GM18519 (cell line): ENCODE measurements at regions not wholly inside any gene's neighbourhood (a gene's known extent, or its start where the extent isn't known, plus 50 kb on each side); places are given as distances from the start of the nearest gene placed in this dataset.

Experiments used
- ATAC-seq: cut with Tn5 transposase; IDR thresholded peaks from one replicate; pipeline ENCODE4 v1.9.1; 2021; ENCODE audit warnings: mild to moderate bottlenecking, moderate library complexity; ENCODE audit not compliant: unreplicated experiment, low FRiP score

DNA sequence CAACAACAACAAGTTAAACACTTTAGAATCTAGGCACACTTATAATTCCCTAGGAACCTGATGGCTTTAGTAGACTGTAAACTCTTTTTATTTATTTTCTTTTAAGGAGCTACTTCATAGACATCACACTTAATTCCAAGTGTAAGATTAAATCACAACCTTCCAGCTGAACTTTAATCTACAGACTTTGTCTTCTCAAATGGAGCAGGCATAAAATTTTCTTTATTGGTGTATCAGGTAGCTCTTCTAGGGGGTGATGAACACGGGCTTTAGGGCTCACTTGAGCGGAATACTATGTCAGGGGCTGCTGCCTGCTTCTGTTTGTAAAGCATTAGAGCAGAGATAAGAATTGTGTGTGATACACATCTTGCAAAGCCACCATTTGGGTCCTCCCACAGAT lies 525.8 kb upstream of the FAT3 start:
- no peak for ATAC-seq

DNA sequence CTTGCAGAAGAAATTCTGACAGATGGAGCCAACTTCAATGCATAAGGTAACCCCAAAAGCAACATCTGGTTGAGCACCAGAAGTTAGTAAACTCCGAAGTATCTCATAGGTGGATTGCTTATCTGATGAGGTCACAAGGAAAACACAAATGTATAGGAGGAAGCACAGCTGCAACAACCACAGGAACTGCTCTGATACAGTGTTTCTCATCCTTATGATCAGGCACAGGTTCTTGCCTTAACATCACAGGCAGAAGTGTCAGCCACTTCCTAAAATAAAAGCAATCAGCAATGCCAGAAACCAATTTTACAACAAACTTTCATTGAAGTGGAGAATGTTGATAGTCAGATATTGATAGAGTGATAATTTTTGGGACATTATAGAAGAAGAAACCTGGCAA lies 530.3 kb upstream of the FAT3 start:
- ATAC-seq = no peak

DNA sequence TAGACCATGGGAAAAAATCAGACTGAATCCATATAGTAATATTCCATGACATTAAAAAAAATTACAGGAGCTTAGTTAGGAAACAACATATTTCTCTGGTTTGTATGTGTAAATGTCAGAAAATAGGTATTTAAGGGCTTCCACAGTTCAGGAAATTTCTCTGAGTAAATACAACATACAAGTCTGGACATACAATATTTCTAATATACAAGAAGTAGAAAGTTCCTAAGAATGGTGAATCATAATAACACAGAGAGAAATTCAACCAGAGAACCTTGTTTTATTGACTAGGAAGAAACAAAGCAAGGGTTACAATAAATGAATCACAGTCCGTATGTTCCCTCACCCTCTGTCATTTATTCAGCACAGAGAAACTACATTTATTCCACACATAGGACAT lies 532.7 kb upstream of the FAT3 start:
- no peak for ATAC-seq

DNA sequence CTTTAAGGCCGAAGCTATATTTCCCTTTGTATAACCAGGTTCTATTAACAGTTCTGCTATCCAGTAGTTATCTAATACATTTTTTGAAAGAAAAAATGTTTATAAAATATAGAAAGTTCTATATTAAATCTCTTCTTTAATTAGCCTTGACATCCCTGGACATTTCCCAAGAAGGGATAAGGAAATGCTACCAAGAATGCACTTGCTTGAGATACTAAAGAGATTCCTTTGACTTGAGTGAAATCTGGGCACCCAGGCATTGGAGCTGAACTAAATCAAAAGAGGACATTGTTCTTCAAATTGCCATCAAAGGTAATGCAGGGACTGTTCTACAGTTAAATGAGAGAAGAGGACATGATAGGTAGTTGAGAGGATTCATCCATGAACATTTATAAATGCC lies 535.9 kb upstream of the FAT3 start:
- ATAC-seq = no peak

DNA sequence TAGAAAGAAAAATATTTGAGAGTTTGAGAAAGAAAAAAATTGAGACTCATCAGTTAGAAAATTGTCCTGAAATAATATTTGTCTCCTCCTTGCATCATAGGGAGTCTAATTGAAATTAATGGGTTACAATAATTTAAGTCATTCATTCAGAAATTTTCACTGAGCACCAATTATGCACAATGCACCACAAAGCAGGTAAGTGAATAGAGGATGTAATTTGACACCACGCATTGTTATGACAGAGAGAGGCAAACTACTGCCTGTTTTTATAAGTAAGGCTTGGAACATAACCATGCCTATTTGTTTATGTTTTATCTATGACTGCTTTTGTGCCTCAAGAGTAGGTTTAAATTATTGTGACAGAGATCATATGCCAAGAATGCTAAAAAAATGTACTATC lies 537.9 kb upstream of the FAT3 start:
- no peak for ATAC-seq

DNA sequence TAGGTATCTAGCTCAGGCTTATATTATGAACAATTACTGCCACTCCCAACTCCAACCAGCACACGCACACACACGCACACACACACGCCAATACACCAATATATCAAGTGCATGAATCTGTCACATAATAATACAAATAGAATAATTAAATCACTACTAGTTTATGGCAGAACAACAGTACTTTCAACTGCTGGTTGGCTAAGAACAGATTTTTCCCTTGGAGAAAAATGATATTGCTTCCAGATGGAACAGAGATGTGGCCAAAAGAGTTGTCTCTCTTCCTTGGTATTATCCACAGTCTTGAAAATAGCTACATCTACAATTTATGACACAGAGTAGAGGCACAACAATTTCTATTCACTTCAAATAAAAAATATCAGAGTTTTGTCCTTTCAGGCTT lies 538.3 kb upstream of the FAT3 start:
- no peak for ATAC-seq

DNA sequence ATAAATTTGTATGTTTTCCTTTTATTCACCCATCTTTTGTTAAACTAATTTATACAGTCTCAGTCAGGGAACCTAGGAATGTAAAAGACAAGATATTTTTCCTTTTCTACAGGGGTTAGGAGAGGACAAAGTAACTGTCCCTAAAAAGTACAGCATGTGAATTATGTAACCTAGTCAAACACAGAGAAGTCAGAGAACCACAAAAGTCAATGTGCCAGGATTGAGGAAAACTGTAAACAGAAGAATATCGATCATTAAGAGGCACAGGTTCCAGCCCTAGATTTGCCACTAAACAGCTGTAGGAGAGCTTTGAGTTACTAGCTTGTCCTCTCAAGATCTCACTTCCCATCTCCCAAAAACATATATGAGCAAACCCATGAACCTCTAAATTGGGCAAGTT lies 550.9 kb upstream of the FAT3 start:
- ATAC-seq = no peak

DNA sequence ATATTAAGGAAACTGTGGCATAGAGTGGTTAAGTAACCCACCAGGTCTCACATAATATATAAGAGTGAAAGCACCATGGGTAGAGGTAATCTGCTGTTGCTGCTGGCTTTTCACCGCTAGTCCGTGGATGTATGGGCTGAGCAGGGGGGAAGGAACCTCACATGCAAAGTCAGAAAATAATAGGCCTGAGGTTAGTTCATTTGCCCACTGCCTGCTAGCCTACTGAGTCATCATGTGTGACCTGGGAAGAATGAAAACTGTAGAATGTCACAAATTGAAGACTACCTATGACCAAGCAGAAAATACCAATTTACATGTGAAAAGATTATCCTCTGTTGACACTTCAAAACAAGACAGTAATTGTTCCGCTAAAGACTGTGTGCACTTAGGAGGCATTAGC lies 560.1 kb upstream of the FAT3 start:
- no peak for ATAC-seq

DNA sequence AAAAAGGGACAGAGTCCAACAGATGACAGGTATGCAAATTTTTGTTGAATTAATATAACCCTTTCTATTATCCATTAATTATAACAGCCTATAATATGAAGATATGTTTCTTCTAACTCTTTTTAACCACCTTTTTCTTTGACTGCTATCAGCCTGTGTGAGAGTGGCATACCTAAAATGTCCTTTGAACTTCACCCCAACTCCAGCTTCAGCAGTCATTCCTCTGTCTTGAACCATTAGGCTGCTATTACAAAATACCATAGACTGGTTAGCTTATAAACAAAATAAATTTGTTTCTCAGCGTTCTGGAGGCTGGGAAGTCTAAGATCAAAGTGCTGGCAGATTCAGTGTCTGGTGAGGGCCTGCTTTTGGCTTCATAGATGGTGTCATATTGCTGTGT lies 564.6 kb upstream of the FAT3 start:
- no peak for ATAC-seq

DNA sequence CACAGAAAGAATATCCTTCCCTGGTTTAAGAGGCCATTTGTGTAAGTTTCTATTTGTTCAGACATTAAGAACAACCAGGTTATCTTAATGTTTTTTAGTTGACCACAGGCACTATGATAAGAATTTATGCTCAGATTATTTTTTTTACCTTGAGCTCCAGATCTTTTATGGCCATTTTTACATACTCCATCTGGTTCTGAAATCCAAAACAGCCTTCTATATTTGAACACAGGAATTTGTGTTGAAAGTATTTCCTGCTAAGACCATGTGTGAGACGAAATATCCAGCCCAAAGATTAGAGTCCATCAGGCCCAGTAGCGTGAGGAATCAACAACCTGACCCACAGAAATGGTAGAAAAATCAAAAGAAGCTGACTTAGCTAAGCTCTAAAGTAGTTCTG lies 569.9 kb upstream of the FAT3 start:
- no peak for ATAC-seq

DNA sequence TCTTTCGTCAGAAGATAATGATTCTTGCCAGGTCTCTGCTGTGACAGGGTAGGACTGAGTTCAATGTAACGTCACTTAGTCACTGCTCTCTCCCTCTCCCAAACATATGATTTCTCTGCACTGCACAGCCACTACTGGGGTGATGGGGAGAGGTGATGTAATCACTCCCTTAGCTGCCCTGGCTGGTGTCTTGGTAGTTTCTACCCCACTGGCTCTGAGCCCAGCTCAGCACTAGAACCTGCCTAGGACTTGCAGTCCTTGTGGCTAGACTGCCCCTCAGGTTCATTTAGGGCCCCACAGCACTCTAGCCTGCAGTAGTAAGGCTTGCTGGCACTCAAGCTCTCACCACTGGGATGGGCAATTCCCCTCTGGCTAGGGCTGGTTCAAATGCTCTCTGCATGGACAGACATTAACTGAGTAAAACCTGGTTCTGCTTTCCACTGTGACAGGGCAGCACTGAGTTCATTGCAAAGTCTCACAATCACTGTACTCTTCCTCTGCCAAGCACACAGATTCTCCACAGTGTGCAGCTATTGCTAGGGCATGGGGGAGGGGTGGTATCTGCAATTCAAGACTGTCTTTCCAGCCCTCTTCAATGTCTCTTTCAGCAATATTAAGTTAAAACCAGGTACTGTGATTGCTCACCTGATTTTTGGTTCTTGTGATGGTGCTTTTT lies 571.4 kb upstream of the FAT3 start:
- ATAC-seq = no peak

DNA sequence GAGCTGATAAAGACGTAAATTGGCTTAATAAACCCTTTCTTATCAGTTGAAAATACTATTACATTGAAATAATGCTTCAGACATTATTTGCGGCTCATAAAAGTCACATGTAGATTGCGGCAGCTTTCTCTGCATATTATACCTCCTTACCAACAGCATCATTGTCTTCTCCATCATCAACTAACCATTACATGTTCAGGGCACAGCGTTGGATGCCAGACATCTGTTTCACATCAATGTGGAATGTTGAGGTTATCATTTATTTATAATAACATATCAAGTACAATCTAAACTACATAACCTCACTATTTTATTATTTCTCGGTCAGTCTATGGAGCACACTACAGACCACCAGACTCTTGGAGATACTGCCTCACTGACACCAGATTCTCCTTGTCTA lies 573.8 kb upstream of the FAT3 start:
- ATAC-seq = no peak

DNA sequence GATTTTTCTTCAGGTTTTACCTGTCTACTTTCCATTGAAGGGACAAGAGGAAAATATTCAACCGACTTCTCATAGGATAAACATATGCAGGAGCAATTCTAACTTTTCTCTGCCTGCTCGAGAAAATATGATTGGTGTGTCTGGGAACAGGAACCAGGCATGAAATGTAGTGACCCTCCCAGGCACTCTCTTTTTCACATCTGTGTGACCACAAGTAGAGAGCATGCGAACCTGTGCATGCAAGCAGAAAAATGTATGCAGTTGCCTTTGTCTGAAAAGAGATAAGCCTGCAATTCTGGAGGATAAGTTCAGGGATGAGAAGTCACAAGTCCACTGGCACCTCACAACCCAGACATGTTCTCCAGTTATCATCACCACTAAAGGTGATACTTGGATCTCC lies 583.5 kb upstream of the FAT3 start:
- no peak for ATAC-seq

DNA sequence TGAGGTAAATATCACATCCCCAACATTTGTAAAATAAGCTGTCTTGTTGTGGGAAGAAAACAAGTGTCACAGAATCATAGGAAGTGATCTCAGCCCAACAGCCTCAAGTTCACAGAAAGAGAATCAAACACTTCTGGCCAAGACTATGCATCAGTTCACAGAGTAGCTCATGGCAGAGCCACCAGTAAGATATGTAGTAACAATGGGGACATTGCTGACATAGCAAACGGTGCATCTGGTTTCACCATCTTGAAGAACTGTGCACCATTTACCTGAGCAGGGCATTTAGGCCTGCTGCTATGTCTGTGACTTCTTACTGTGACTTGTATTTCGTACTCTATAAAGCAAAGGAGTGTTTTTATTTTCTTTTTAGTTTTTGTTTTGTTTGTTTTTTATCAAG lies 585.3 kb upstream of the FAT3 start:
- no peak for ATAC-seq

DNA sequence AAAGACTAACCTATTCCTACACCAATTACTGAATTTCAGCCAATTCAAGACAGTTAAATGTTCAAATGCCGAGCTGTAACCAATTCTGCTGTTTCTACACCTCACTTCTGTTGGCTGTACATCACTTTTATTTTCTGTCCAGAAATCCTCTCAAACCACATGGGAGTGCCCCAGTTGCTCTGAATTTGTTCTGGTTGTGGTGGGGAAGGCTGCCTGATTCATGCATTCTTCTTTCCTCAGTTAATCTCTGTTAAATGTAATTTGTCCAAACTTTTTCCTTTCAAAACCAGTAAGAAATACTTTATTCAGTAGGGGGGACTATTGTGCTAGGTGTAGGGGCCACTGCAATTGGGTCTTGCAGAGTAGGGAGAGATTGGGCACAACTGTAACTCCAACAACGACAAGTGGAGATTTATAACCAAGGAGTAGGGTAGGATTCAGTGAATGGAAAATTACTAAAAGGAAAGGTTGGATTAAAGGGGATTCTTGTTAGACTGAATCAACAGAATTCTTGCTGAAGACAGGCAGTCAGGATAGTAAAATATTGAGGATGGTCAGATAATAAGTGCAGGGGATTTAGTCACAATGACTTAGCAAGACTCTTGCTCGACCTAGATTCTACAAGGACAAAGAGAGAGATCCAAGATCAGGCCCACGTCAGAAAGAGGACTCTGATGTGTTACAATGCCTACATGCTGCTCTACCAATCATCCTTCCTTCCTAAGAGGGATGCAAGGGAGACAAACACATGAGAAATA lies 593.5 kb upstream of the FAT3 start:
- no peak for ATAC-seq

DNA sequence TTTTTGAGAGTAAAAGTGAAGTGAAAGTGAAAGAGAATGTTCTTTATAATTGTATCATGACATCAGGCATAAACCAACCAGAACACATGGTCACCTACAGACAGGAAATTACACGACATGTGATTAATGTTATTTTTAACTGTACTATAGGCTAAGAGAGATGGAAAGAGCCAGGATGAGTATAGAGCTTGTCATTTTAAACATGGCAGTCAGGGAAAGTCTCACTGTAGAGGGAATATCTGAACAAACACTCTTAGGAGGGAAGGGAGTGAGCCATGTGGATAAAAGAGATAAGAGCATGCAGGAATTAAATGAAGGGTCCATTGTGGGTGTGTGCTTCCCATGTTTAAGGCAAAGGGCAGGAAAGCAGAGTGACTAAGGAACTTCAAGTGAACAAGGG lies 599.1 kb upstream of the FAT3 start:
- ATAC-seq = peak; percentile 37

DNA sequence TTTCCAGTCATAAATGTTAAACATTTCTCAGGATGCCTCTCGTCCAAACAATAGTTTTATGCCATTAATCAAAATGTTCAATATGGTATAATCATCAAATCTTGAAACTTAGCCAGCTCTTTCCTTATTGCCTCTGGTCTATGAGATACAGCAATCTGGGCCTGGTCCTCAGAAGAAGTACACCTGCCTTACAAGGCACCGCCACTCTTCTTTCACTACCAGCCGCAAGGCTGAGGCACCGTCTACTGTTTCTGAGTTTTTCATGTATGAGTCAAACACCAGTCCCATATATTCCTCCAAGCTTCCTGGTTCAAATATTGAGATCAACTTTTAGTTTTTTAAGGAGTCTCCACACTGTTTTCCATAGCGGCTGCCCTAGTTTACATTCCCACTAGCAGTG lies 600.6 kb upstream of the FAT3 start:
- no peak for ATAC-seq

DNA sequence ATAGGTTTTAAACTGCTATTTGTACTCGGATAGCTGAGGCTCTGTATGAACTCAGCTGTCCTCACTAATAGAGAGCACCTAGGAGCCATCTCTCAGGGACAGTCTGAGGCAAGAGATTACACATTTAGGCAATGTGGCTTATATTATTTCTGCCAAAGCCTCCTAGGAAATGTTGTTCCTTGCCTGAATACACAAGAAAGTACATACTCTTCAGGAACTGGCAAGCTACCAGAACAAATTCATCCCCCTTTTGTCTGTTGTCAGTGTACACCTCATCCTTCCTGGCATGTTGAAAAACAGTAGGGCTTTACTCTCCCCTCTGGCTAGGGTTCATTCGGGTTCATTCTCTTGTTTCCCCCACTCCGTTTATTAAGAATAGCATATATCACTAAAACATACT lies 615.9 kb upstream of the FAT3 start:
- no peak for ATAC-seq

DNA sequence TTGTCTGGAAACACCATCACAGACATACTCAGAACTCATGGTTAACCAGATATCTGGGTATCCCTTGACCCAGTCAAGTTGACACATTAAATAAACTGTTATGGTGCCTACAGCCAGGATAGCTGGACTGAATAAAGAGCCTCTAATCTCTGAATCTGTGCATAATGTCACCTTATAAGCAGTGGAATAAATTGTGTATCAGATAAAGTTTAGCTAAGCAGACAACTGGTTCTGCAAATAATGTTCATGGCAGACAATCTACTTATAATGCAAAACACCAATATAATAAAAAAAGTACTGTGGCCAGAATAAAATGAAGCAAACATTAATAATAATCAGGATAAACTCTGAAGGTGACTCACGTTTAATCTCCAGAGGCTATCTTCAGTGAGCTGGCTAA lies 628.5 kb upstream of the FAT3 start:
- ATAC-seq = no peak

DNA sequence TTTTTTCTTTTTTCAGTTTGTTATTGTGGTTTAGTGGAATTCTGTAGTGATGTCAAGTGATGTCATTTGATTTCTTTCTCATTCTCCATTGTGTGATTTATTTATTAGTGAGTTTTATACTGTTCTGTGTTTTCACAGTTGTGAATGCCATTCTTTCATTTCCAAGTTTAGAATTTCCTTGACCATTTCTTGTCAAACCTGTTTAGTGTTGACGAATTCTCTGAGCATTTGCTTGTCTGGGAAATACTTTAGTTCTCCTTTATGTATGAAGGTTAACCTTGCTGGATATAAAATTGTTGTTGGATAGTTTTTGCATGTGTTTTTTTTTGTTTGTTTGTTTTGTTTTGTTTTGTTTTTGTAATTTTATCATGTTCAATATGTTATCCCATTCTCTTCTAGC lies 633.6 kb upstream of the FAT3 start:
- ATAC-seq = no peak

DNA sequence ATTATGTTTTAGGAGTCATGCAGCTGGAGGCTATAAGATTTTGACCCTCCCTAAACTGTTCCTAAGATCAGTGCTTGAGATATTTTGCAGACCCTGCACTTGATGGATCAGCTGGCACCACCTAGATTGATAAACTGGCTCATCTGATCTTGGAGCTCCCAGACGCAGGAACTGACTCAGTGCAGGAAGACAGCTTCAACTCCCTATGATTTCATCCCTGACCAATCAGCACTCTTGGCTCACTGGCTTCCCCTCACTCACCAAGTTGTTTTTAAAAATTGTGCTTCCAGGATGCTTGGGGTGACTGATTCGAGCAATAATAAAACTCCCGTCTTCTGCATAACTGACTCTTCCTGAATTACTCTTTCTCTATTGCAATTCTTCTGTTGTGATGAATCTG lies 637.5 kb upstream of the FAT3 start:
- no peak for ATAC-seq

DNA sequence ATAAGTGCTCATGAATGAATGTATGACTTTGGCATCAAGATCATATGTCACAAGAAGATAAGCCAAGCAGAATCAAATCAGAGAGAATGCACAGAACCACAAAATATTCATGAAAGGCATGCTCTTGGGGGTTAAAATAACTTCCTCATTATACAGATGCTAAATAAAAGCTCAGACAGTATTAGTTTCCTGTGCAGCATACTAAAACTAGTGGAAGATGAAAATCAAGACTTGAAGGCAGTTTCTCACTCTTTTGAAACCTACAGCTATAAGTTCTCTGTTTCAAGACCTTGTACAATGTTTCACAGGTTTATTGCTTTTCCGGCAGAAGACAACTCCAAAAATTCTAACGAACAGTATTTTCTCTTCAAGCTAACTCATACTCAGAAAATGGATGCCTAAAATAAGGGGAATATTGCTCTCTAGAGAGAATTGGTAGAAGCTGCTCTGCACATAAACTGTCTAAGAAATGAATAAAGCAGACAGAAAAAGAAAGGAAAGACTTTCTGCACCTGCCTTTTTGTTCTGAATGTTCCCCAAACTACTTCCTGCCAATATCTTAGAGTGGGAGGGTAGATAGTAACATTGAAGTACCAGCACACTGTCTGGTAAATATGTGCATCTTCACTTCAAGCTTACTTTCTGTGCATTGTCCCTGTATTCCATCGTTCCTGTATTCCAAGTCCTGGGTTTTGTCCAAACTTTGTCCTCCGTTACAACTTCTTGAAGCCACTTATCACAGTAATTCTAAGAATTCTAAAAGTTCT lies 639.4 kb upstream of the FAT3 start:
- ATAC-seq = no peak
